ENCODE measurements at regions not wholly inside any gene's neighbourhood (a gene's known extent, or its start where the extent isn't known, plus 50 kb on each side); places are given as distances from the start of the nearest gene placed in this dataset.

DNA sequence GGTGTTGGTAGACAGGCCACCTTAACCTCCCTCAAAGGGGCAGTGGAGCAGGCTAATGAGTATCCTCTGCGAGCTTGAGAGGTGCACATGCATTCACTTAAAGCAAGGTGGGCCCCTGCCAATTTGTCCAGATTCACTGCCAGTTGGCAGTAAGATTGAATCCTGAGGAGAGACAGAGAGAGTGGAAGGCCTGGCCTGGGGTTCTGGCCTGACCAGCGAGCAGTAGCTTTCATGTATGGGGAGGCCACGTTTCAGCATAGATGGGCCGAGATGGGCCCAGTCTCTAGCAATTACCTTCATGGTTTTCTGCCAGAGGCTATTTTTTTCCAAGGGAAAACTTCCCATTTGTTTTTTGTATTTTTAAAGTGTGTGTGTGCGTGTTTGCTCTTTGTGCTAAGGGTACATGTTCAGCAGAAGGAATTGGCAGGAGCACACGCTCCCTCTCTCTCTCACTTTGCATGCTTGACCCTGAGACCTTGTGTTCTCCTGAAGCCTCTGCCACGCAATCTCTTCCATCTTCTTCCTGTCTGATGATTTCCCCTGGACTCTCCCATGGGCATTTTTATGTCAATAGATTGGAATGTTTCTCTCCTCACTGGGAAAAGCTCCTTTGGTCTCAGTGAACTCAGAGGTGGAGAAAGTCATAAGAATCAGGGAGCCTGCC lies 215.8 kb upstream of the SFRP2 start:
- 45 to 60% methylated on average over 7 of the region's 7 CpGs for WGBS, 2 donors
- no peak for TF ChIP-seq POLR2A (IDR thresholded peaks at IDR 0.05)
- TF ChIP-seq, protein P1, sequence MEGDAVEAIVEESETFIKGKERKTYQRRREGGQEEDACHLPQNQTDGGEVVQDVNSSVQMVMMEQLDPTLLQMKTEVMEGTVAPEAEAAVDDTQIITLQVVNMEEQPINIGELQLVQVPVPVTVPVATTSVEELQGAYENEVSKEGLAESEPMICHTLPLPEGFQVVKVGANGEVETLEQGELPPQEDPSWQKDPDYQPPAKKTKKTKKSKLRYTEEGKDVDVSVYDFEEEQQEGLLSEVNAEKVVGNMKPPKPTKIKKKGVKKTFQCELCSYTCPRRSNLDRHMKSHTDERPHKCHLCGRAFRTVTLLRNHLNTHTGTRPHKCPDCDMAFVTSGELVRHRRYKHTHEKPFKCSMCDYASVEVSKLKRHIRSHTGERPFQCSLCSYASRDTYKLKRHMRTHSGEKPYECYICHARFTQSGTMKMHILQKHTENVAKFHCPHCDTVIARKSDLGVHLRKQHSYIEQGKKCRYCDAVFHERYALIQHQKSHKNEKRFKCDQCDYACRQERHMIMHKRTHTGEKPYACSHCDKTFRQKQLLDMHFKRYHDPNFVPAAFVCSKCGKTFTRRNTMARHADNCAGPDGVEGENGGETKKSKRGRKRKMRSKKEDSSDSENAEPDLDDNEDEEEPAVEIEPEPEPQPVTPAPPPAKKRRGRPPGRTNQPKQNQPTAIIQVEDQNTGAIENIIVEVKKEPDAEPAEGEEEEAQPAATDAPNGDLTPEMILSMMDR (IDR thresholded peaks at IDR 0.05), result no peak
- intact Hi-C loops (cut with DNase I; ENCODE audit: low total_unique reads), result no loop called here
- no peak overlapping the region for H3K4me3 ChIP-seq (ENCODE audit: low read depth, poor library complexity, severe bottlenecking)
- DNase-seq (ENCODE audit: low spot score in 2 of 2), result peak in 1 of 2 donors; percentile 57

DNA sequence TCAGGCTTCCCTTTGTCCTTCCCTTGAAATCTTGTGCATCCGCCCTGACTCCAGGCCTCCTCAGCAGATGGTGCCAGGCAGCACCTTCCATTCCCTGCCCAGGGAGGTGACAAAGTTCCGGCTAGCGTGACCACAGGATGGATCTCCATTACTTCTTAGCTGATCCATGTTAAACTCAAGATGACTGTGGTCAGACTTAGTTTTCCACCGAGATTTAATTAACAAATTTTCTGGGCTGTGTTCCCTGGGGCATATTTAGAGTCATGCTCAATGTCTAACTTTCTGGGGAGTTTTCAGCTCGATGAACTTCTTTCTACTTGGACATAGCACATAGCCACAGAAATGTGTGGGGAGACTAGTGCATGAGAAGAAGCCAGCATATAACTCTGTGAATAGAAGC lies 215.1 kb upstream of the SFRP2 start:
- 61 to 65% methylated on average over 5 of the region's 5 CpGs for WGBS, 2 donors
- TF ChIP-seq, protein P1 (IDR thresholded peaks at IDR 0.05), result no peak
- no peak for TF ChIP-seq POLR2A (IDR thresholded peaks at IDR 0.05)
- no peak for DNase-seq (ENCODE audit: low spot score in 2 of 2)
- intact Hi-C loops (cut with DNase I; ENCODE audit: low total_unique reads), result no loop called here
- H3K4me3 ChIP-seq (ENCODE audit: low read depth, poor library complexity, severe bottlenecking), result no peak overlapping the region

DNA sequence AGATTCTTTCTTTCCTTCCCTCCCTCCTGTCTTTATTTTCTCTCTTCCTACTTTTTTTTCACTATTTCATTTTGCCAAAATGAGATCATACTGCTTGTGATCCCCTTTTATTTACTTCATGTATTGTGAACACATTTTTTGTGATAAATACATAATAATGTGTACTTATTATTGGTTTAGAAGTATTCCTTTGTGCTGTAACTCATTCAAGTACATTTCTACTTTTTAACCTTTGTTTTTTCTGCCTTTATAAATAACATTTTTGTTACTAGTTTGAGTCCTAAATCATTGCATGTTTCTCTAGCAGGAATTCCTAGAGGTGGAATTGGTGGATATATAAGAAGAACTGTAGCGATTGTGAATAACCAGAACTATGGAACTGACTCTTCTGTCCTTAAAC lies 214.5 kb upstream of the SFRP2 start:
- 100% methylated on average over 1 of the region's 1 CpG for WGBS, 2 donors
- no peak for DNase-seq (ENCODE audit: low spot score in 2 of 2)
- TF ChIP-seq, protein P1 (IDR thresholded peaks at IDR 0.05), result no peak
- no peak for TF ChIP-seq POLR2A (IDR thresholded peaks at IDR 0.05)
- intact Hi-C loops (cut with DNase I; ENCODE audit: low total_unique reads), result no loop called here
- H3K4me3 ChIP-seq (ENCODE audit: low read depth, poor library complexity, severe bottlenecking), result no peak overlapping the region

DNA sequence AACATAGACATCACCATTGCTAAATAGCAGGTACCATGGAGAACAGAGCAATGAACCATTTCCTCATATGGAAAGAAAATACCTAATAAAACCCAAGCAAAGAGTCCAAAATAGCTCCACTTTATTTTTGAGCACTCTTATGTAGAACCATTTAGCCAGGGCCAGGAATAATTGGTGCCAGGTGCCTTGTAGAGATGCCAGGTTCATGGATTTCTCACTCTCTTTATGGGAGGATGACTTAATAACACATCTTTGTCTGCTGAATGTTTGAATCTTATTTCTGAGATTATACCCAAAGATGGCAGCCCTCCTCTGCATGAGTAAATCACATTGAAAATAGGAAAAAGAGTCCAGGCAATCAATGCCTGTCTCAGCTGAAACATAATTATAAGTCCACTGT lies 212.3 kb upstream of the SFRP2 start:
- TF ChIP-seq, protein P1 (IDR thresholded peaks at IDR 0.05), result no peak
- TF ChIP-seq POLR2A (IDR thresholded peaks at IDR 0.05), result no peak
- intact Hi-C loops (cut with DNase I; ENCODE audit: low total_unique reads), result no loop called here
- H3K4me3 ChIP-seq (ENCODE audit: low read depth, poor library complexity, severe bottlenecking), result no peak overlapping the region
- no peak for DNase-seq (ENCODE audit: low spot score in 2 of 2)

DNA sequence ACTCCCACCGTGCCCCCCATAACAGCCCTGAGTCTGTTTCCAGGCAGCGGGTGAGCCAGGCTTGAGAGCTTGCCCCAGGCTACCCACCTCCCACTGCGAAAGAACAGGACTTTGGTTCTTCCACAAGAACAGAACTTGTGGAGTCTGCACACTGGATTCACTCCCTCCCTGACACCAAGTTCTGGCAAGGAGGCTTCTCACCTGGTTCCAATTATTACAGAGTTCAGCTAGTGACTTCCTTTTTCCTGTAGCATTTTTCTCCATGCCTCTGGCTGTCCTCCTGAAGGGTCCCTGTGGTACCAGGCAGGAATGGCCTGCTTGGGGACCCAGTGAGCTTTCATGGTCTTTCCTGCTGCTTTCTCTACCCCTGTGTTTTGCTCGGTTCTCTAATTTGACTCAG lies 208.6 kb upstream of the SFRP2 start:
- H3K4me3 ChIP-seq (ENCODE audit: low read depth, poor library complexity, severe bottlenecking), result no peak overlapping the region

More for the DNA sequence above, 208.6 kb upstream of the SFRP2 start:
- WGBS, 2 donors, result 67 to 89% methylated on average over 4 of the region's 4 CpGs
- TF ChIP-seq POLR2A (IDR thresholded peaks at IDR 0.05), result no peak
- TF ChIP-seq, protein P1 (IDR thresholded peaks at IDR 0.05), result no peak
- DNase-seq (ENCODE audit: low spot score in 2 of 2), result no peak
- intact Hi-C loops (cut with DNase I; ENCODE audit: low total_unique reads), result no loop called here

Measured in lower leg skin (tissue), 4 donors.